Ramos (cell line): ENCODE measurements at regions not wholly inside any gene's neighbourhood (a gene's known extent, or its start where the extent isn't known, plus 50 kb on each side); places are given as distances from the start of the nearest gene placed in this dataset.
"Not testable (repeated sequence)": the region's sequence is repeated elsewhere in the genome, so short reads cannot be mapped to it uniquely, and the experiment has no call there.

Experiments
- in situ Hi-C: fragments of 300-500 bp; cut with MboI; formaldehyde crosslinking; loops from one replicate; pipeline ENCODE4 v1.14.3; 2022; ENCODE audit warnings: low sequenced_read_pairs; ENCODE audit not compliant: unreplicated experiment

- in situ Hi-C loops: no loop called here
Observed at GRCh38 chr18:1599196-1599595, 694.5 kb downstream of the ADCYAP1 start.

- in situ Hi-C loops: no loop called here
Observed at GRCh38 chr18:1604751-1605150, 700.1 kb downstream of the ADCYAP1 start.

DNA sequence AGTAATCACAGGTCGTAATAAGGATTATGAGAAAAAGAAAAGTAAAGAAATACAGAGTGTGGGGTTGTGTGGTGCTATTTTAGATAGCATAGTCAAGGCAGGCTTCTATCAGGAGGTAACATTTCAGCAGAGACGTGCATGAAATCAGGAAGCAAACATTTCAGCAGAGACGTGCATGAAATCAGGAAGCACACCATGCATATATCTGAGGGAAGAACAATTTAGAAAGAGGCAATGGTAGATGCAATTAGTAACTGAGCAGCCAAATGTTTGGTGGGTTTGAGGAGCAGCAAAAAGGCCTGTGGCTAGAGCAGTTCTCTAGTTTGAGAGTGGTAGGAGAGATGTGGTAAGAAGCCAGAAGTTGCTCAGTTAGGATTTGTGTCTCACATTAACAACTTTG is 713.7 kb downstream of the ADCYAP1 start:
- in situ Hi-C loops: no loop called here

DNA sequence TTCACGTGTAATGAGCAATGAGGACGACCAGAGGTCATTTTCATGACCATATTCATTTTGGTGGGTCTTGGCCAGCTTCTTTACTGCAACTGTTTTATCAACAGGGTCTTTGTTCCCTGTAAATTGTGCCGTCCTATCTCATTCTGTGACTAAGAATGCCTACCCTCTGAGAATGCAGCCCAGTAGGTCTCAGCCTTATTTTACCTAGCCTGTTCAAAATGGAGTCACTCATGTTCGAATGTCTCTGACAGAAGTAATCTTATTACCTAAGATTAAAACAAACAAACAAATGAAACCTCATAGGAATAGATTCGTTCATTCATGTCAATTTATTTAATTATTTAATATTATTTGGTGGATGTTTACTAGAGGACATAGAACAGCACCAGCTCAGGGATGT is 714.8 kb downstream of the ADCYAP1 start:
- in situ Hi-C loops: no loop called here

GRCh38 chr18:1624612-1625011 is 719.9 kb downstream of the ADCYAP1 start:
- in situ Hi-C loops: no loop called here

- in situ Hi-C loops: no loop called here
Observed at GRCh38 chr18:1627494-1627893, 722.8 kb downstream of the ADCYAP1 start.

GRCh38 chr18:1648712-1649111 is 744.0 kb downstream of the ADCYAP1 start:
- in situ Hi-C loops: no loop called here

GRCh38 chr18:1652018-1652417 is 747.3 kb downstream of the ADCYAP1 start:
- in situ Hi-C loops: no loop called here

- in situ Hi-C loops: no loop called here
Observed at GRCh38 chr18:1653873-1654272, 749.2 kb downstream of the ADCYAP1 start.

GRCh38 chr18:1657876-1658275 is 753.2 kb downstream of the ADCYAP1 start:
- in situ Hi-C loops: no loop called here

DNA sequence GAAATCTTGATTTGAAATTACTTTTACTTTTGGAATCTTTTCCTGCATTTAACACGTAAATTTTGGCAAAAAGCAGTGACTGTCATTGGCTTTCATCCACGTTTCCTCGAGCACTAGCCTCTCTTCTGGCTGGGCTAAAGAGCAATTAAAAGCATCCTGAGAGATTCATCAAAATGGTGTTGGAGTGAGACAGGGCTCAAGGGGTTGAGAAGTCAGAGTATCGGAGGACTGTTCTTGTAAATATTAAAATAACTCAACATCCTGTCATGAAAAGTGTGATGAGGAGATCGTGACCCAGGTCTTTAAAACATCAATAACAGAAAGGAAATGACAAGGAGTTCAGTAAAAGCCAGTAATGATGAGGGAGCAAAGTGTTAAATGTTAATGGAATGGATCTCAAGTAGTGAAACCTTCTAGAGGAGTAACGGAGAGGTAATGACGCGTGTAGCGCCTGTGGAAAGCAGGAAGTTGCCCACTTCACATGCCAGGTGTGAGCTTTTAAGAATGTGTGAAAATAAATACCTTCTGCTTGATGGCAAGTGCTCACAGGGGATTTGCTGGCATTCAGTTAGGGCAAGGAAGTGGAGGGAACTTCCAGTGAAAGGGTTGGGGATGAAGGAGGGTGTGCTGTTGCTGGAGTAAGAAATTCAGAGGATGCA is 754.4 kb downstream of the ADCYAP1 start:
- in situ Hi-C loops: no loop called here

GRCh38 chr18:1663879-1664705 is 759.4 kb downstream of the ADCYAP1 start:
- in situ Hi-C loops: no loop called here

- in situ Hi-C loops: no loop called here
Observed at GRCh38 chr18:1665079-1665478, 760.4 kb downstream of the ADCYAP1 start.

GRCh38 chr18:1668279-1668678 is 763.6 kb downstream of the ADCYAP1 start:
- in situ Hi-C loops: no loop called here

GRCh38 chr18:1671710-1672109 is 767.0 kb downstream of the ADCYAP1 start:
- in situ Hi-C loops: not testable (repeated sequence)

DNA sequence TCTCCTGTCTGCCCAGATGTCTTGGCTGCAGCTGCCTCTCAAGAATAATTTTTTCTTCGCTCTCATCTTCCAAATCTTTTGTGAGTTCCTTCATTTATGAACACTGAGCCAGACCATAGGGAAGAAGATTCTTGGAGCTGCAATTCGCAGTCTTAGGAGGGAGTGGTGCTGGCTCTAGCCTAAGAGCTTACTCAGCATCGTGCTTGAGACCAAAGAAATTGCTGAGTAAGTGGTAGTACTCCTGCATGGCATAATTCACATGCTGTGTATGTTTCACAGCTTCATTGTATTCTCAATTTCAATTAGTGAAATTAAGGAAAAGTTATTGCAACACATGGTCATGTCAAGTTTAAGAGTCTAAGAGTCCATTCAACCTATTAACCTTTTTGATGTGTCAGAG is 771.7 kb downstream of the ADCYAP1 start:
- in situ Hi-C loops: no loop called here

GRCh38 chr18:1680108-1680507 is 775.4 kb downstream of the ADCYAP1 start:
- in situ Hi-C loops: no loop called here

DNA sequence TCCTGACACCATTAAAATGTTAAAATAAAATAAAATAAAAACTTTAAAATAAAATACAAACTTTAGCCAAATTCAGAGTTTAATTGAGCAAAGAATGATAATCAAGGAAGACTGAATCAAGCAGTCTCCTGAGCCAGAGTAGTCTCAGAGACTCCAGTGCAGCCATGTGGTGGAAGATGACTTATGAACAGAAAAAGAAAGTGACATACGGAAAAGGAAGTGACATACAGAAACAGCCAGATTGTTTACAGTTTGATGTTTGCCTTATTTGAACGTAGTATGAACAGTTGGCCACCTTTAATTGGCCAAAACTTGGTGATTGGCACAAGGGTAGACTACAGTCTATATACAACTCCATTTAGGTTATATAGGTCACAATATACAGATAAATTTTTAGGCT is 787.2 kb downstream of the ADCYAP1 start:
- in situ Hi-C loops: no loop called here

DNA sequence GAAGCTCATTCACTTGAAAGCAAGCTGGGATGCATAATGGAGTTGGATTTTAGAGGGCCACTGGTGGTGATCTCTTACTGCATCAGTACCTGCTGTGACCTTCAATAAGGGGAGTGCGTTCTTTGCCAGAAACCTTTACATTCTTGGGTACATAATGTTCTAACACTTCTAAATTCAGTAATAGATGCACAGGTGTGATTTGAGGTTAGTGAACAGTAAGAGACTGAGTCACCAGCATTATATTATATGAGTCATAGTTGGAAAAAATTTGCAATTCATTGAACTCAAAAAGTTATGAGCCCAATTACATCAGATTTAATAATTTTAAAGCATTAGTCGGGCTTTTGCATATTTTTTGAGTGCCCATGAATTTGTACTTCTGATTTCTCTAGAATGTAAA is 803.3 kb downstream of the ADCYAP1 start:
- in situ Hi-C loops: no loop called here

DNA sequence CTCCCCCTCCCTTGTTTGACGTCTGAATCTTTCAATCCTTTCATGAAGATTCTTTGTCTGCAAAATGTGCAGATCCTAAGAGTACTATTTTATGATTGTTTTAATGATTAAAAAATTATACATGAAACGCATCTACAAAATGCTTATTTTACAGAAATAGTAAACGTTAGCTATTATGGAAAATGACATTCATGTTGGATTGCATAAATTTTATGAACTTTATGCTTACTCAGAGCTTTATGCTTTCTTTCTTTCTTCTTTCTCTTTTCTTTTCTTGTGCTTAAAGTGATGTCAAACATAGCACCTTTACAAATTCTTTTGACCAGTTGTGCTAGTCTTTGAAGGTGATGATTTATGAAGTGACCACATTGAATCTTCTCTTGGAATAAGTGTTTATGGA is 805.4 kb downstream of the ADCYAP1 start:
- in situ Hi-C loops: no loop called here

GRCh38 chr18:1732143-1732542 is 827.5 kb downstream of the ADCYAP1 start:
- in situ Hi-C loops: no loop called here

GRCh38 chr18:1746131-1746530 is 825.2 kb downstream of the METTL4 start:
- in situ Hi-C loops: no loop called here
